Brain microvascular endothelial cell (primary cell): ENCODE measurements at regions not wholly inside any gene's neighbourhood (a gene's known extent, or its start where the extent isn't known, plus 50 kb on each side); places are given as distances from the start of the nearest gene placed in this dataset.

ENCODE experiments used
- DNase-seq: peaks from one replicate; pipeline ENCODE4 v3.0.0-alpha.2; 2020
- H3K27ac ChIP-seq: fragments of 250-450 bp; sonication (Bioruptor Pico); 2 replicates; pipeline ENCODE4 v1.5.1; 2020; ENCODE audit warnings: mild to moderate bottlenecking, moderate library complexity
- H3K27me3 ChIP-seq: fragments of 250-450 bp; sonication (Bioruptor Pico); replicated peaks from 2 replicates; pipeline ENCODE4 v1.5.1; 2020; ENCODE audit warnings: mild to moderate bottlenecking
- H3K36me3 ChIP-seq: fragments of 250-450 bp; sonication (Bioruptor Pico); replicated peaks from 2 replicates; pipeline ENCODE4 v1.5.1; 2020; ENCODE audit warnings: mild to moderate bottlenecking
- H3K4me3 ChIP-seq: 2 replicates; pipeline ENCODE4 v1.5.1; 2011; ENCODE audit warnings: low read depth, mild to moderate bottlenecking, control low read depth, low read length, moderate library complexity
- CTCF ChIP-seq: IDR thresholded peaks from 2 replicates; pipeline ENCODE4 v1.5.1; 2011; ENCODE audit warnings: low read depth, mild to moderate bottlenecking, moderate library complexity, low read length, control low read depth, inconsistent platforms; ENCODE audit errors: missing control alignments
- in situ Hi-C: cut with HindIII; loops from 2 replicates; pipeline ENCODE4 v1.10.0; 2017; ENCODE audit warnings: low sequenced_read_pairs, low pct_ligation_motif_present

GRCh38 chr3:161555320-161555719, 58.7 kb downstream of the OTOL1 start:
- DNase-seq, result no peak
- H3K27me3 ChIP-seq, result no peaks in the 10 kb centered on the region
- TF ChIP-seq CTCF, result no peak
- no peak overlapping the region for H3K4me3 ChIP-seq
- in situ Hi-C loops, result no loop called here
- H3K27ac ChIP-seq, result no peak overlapping the region
- no peaks in the 10 kb centered on the region for H3K36me3 ChIP-seq

GRCh38 chr3:161556533-161556932, 59.9 kb downstream of the OTOL1 start:
- TF ChIP-seq CTCF, result no peak
- Histone ChIP-seq H3K4me3 (no peak overlapping the region), H3K36me3 (no peaks in the 10 kb centered on the region), H3K27ac (no peak overlapping the region), H3K27me3 (no peaks in the 10 kb centered on the region)
- DNase-seq, result no peak
- in situ Hi-C loops, result no loop called here

DNA sequence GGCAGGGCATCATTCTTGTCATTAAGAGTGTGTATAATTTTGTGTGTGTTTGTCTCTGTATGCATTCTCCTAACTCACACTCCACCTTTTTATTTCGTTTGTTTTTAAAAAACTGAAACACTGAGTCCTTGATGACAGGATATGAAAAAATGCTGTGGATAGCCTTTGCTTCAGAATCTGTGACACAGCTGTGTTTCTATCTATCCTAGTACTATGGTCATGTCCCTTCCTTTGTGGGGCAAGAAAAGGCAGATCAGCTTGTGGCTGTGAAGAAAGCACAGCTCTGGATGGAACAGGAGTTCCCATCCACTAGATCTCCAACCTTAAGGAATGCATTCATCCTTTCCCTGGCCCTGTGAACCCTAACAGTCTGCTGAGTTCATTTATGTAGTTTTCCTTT, 60.3 kb downstream of the OTOL1 start:
- H3K4me3 ChIP-seq, result no peak overlapping the region

DNA sequence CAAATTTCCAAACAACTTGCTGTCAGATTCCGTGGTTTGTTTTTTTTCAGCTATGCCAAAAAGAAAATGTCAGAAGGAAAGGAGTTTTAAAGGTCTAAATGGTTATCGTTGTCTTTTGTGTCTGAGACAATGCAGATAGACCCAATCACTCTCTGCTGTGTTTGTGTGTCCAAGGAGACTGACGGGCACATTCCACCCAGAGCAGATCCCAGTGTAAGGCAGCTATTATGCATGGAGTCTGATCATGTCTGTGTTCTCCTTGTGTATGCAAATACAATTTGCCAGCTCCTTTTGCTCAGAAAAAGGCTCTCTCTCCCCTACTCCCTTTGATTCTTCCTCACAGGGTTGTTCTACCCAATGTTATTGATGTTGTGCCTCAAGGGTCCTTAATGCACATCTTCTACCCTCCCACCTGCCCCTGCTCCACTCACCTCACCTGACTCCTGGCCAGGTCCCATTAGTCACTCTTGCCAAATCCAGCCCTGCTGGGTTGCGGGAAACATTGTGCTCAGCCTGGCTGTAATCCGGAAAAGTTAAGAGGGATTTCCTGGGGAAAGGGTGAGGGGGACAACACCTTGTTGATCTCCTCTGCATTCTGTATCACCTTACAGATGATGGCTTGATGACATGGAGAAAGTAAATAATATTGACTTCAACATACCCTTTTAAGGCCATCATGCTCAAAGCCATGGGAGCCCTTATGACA, 61.0 kb downstream of the OTOL1 start:
- in situ Hi-C loops, result no loop called here
- Histone ChIP-seq H3K4me3 (no peak overlapping the region), H3K27ac (no peak overlapping the region), H3K27me3 (no peaks in the 10 kb centered on the region), H3K36me3 (no peaks in the 10 kb centered on the region)
- no peak for DNase-seq
- TF ChIP-seq CTCF, result no peak

More for the DNA sequence above, 60.3 kb downstream of the OTOL1 start:
- Histone ChIP-seq H3K36me3 (no peaks in the 10 kb centered on the region), H3K27ac (no peak overlapping the region), H3K27me3 (no peaks in the 10 kb centered on the region)
- in situ Hi-C loops, result no loop called here
- no peak for DNase-seq
- no peak for TF ChIP-seq CTCF

- Histone ChIP-seq H3K27me3 (no peaks in the 10 kb centered on the region), H3K4me3 (no peak overlapping the region), H3K27ac (no peak overlapping the region), H3K36me3 (no peaks in the 10 kb centered on the region)
- TF ChIP-seq CTCF, result no peak
- no peak for DNase-seq
- in situ Hi-C loops, result no loop called here
These were observed 61.6 kb downstream of the OTOL1 start for GRCh38 chr3:161558236-161558635.
